GM23248 (cell line): ENCODE measurements at regions not wholly inside any gene's neighbourhood (a gene's known extent, or its start where the extent isn't known, plus 50 kb on each side); places are given as distances from the start of the nearest gene placed in this dataset.

ENCODE experiments used
- EZH2 ChIP-seq: fragments of 200-600 bp; sonication (generic); IDR thresholded peaks from 2 replicates; pipeline ENCODE4 v1.6.1; 2018; ENCODE audit warnings: antibody characterized with exemption, mild to moderate bottlenecking; ENCODE audit not compliant: insufficient read depth, poor library complexity, severe bottlenecking
- EZH2phosphoT487 ChIP-seq: fragments of 200-600 bp; sonication (generic); IDR thresholded peaks from 2 replicates; pipeline ENCODE4 v1.6.1; 2018; ENCODE audit warnings: antibody characterized with exemption, moderate library complexity, mild to moderate bottlenecking, low read depth; ENCODE audit not compliant: insufficient read depth

DNA sequence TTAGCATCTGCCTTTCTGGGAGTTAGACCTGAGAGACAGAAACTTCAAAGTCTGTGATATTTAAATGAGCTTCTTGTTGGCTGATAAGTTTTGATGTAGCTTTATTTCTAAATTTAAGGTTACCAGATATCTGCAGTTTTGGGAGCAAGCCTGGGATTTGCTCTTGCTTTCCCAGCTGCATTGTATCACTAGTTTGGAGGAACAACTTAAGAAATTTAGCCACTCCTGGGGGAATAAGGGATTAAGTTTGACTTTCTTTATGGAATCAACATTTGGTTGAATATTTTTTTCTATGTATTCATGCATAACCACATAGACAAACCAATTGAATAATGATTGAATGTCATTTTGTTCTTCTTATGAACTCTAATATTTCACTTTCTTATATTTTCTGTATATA is 178.6 kb downstream of the POLR1F start:
- no peak for TF ChIP-seq EZH2
- no peak for TF ChIP-seq EZH2phosphoT487
